ENCODE measurements at regions not wholly inside any gene's neighbourhood (a gene's known extent, or its start where the extent isn't known, plus 50 kb on each side); places are given as distances from the start of the nearest gene placed in this dataset.

DNA sequence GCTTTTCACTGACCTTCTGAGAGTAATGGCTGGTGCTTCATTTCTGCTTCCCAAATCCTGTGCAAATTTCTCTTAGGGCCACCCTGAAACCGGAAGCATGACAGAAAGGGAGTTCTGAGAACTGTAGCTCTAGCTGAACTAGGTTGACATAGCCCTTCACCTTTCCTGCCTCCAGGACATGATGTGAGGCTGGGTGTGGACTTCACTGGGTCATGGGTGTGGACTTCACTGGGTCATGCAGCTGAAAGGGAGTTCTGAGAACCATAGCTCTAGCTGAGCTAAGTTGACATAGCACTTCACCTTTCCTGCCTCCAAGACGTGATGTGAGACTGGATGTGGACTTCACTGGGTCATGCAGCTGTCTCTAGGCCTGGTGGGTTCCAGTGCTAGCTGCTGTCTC, 54.3 kb upstream of the NLRP1 start:
- no peak for TF ChIP-seq EP300 (IDR thresholded peaks at IDR 0.05; ENCODE audit: borderline replicate concordance)
- no peak for TF ChIP-seq TEAD4 (IDR thresholded peaks at IDR 0.05)
- no peak for TF ChIP-seq RAD21 (IDR thresholded peaks at IDR 0.05; ENCODE audit: low read depth)
- TF ChIP-seq FOXM1 (IDR thresholded peaks at IDR 0.05; ENCODE audit: borderline replicate concordance, low read depth): no peak
- no peak for TF ChIP-seq CREB1 (IDR thresholded peaks at IDR 0.05; ENCODE audit: low read depth)
- no peak for TF ChIP-seq YY1 (IDR thresholded peaks at IDR 0.05; ENCODE audit: low read depth)
- TF ChIP-seq, protein P1, sequence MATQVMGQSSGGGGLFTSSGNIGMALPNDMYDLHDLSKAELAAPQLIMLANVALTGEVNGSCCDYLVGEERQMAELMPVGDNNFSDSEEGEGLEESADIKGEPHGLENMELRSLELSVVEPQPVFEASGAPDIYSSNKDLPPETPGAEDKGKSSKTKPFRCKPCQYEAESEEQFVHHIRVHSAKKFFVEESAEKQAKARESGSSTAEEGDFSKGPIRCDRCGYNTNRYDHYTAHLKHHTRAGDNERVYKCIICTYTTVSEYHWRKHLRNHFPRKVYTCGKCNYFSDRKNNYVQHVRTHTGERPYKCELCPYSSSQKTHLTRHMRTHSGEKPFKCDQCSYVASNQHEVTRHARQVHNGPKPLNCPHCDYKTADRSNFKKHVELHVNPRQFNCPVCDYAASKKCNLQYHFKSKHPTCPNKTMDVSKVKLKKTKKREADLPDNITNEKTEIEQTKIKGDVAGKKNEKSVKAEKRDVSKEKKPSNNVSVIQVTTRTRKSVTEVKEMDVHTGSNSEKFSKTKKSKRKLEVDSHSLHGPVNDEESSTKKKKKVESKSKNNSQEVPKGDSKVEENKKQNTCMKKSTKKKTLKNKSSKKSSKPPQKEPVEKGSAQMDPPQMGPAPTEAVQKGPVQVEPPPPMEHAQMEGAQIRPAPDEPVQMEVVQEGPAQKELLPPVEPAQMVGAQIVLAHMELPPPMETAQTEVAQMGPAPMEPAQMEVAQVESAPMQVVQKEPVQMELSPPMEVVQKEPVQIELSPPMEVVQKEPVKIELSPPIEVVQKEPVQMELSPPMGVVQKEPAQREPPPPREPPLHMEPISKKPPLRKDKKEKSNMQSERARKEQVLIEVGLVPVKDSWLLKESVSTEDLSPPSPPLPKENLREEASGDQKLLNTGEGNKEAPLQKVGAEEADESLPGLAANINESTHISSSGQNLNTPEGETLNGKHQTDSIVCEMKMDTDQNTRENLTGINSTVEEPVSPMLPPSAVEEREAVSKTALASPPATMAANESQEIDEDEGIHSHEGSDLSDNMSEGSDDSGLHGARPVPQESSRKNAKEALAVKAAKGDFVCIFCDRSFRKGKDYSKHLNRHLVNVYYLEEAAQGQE (IDR thresholded peaks at IDR 0.05; ENCODE audit: low read depth): no peak
- TF ChIP-seq ZBTB7A (IDR thresholded peaks at IDR 0.05; ENCODE audit: low read depth): no peak
- TF ChIP-seq TCF12 (IDR thresholded peaks at IDR 0.05; ENCODE audit: low read depth): no peak
- TF ChIP-seq, protein P2, sequence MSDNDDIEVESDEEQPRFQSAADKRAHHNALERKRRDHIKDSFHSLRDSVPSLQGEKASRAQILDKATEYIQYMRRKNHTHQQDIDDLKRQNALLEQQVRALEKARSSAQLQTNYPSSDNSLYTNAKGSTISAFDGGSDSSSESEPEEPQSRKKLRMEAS (IDR thresholded peaks at IDR 0.05): no peak
- TF ChIP-seq CEBPB (IDR thresholded peaks at IDR 0.05): no peak

Data from Ishikawa (cell line).